Ovary (tissue), 7 donors: ENCODE measurements at regions not wholly inside any gene's neighbourhood (a gene's known extent, or its start where the extent isn't known, plus 50 kb on each side); places are given as distances from the start of the nearest gene placed in this dataset.

Experiments
- DNase-seq, 5 donors: peaks; one replicate each; pipeline ENCODE4 v3.0.0-alpha.2; 2019 to 2020
- H3K27ac ChIP-seq, 2 donors: fragments of 200-600 bp; one replicate each; pipeline versions ENCODE4 v1.5.1 to v1.8.0; 2019 to 2022
- H3K27me3 ChIP-seq: fragments of 200-600 bp; one replicate; pipeline ENCODE4 v1.8.0; 2022
- H3K36me3 ChIP-seq: fragments of 200-600 bp; sonication (generic); one replicate; pipeline ENCODE4 v1.5.1; 2019
- H3K4me1 ChIP-seq: one replicate; pipeline ENCODE4 v1.8.1; 2013; ENCODE audit warnings: mild to moderate bottlenecking, moderate library complexity; ENCODE audit not compliant: insufficient read depth
- H3K4me3 ChIP-seq: fragments of 200-600 bp; sonication (generic); one replicate; pipeline ENCODE4 v1.5.1; 2017
- H3K9me3 ChIP-seq, 2 donors: fragments of 200-600 bp in 1 of 2; sonication (generic) in 1 of 2; one replicate each; pipeline versions ENCODE4 v1.5.1 to v1.8.1; 2013 to 2019; ENCODE audit warnings: mild to moderate bottlenecking in 1 of 2, moderate library complexity in 1 of 2
- EP300 ChIP-seq: sonication (generic); formaldehyde crosslinking; IDR thresholded peaks from one replicate; pipeline ENCODE4 v1.6.1; 2017; ENCODE audit warnings: antibody characterized with exemption
- POLR2A ChIP-seq: fragments of 450-650 bp; IDR thresholded peaks from one replicate; pipeline ENCODE4 v1.6.1; 2017; ENCODE audit warnings: antibody characterized with exemption, mild to moderate bottlenecking, moderate library complexity
- WGBS, 3 donors: extraction: QIAGEN DNeasy Blood & Tissue Kit in 1 of 3; methylation state at CpG; one replicate each; pipeline versions ENCODE4 v1.1.5 to v1.1.7; 2013 to 2017; 5-methylcytosine and 5-hydroxymethylcytosine counted together
- intact Hi-C, 4 donors: fragments of 100-400 bp; cut with DNase I; formaldehyde crosslinking; loops; one replicate each; pipeline versions ENCODE4 v1.11.0 to v1.15.1; 2022 to 2023
- TF ChIP-seq, protein P1 (sequence below), 3 donors: fragments of 450-650 bp in 2 of 3; fragments of 200-600 bp in 1 of 3; IDR thresholded peaks; one replicate each; pipeline versions ENCODE4 v1.5.1 to v1.8.0; 2016 to 2022; ENCODE audit warnings: antibody characterized with exemption in 3 of 3, mild to moderate bottlenecking in 1 of 3
- donor health status: DM: no; HTN: no; CAD: no; lungs with moderate emphysema.
- donor health status: DM: no; HTN: no; CAD: no.
- donor health status: Bipolar disorder and iron deficiency.
- donor health status: DM: no; HTN: no; CAD: no.
- donor health status: DM: yes; HTN: yes; CAD: no.

DNA sequence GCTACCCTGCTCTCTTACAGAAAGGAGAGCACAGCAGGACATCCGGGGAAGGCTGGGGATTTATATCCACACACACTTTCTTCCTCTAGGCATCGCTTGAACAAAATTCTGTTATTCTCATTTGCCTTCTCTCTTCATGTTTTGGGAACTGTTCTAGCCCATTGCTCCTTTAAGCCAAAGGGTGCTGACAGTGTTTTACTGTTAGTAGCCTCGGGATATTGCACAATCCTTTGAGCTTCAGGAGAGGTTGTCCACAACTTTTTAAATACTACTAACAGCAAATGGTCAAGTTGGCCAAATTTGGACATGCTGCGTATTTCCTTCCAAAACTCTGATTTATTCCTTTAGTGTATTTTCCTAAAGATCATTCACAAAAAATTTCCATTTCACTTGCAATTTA is 579.2 kb upstream of the RGS18 start:
- Histone ChIP-seq H3K4me3 (no peak overlapping the region), H3K27me3 (no peaks in the 10 kb centered on the region), H3K27ac (no peak overlapping the region), H3K36me3 (no peaks in the 10 kb centered on the region), H3K9me3 (no peaks in the 10 kb centered on the region), H3K4me1 (peaks cover 1% of the 10 kb centered on the region)
- intact Hi-C loops, result no loop called here
- 74 to 82% (median 79%) methylated on average over 4 of the region's 4 CpGs for WGBS, 3 donors
- TF ChIP-seq, protein P1, sequence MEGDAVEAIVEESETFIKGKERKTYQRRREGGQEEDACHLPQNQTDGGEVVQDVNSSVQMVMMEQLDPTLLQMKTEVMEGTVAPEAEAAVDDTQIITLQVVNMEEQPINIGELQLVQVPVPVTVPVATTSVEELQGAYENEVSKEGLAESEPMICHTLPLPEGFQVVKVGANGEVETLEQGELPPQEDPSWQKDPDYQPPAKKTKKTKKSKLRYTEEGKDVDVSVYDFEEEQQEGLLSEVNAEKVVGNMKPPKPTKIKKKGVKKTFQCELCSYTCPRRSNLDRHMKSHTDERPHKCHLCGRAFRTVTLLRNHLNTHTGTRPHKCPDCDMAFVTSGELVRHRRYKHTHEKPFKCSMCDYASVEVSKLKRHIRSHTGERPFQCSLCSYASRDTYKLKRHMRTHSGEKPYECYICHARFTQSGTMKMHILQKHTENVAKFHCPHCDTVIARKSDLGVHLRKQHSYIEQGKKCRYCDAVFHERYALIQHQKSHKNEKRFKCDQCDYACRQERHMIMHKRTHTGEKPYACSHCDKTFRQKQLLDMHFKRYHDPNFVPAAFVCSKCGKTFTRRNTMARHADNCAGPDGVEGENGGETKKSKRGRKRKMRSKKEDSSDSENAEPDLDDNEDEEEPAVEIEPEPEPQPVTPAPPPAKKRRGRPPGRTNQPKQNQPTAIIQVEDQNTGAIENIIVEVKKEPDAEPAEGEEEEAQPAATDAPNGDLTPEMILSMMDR (IDR thresholded peaks at IDR 0.05), result no peak
- no peak for TF ChIP-seq POLR2A
- no peak for TF ChIP-seq EP300
- DNase-seq, result no peak

GRCh38 chr1:191582169-191582568 is 576.1 kb upstream of the RGS18 start:
- intact Hi-C loops, result loop anchor here in 1 of 4 donors (5.0 kb wide), 1 partner anchor 170 kb away; no protein-coding TSS in a partner anchor
- H3K9me3 ChIP-seq, result no peaks in the 10 kb centered on the region
- H3K4me1 ChIP-seq, result no peaks in the 10 kb centered on the region
- no peak overlapping the region for H3K4me3 ChIP-seq
- no peaks in the 10 kb centered on the region for H3K27me3 ChIP-seq
- no peaks in the 10 kb centered on the region for H3K36me3 ChIP-seq
- 75 to 82% (median 80%) methylated on average over 1 of the region's 1 CpG for WGBS, 3 donors
- no peak for DNase-seq
- no peak for TF ChIP-seq POLR2A
- TF ChIP-seq EP300, result no peak
- TF ChIP-seq, protein P1 (IDR thresholded peaks at IDR 0.05), result no peak
- no peak overlapping the region for H3K27ac ChIP-seq

DNA sequence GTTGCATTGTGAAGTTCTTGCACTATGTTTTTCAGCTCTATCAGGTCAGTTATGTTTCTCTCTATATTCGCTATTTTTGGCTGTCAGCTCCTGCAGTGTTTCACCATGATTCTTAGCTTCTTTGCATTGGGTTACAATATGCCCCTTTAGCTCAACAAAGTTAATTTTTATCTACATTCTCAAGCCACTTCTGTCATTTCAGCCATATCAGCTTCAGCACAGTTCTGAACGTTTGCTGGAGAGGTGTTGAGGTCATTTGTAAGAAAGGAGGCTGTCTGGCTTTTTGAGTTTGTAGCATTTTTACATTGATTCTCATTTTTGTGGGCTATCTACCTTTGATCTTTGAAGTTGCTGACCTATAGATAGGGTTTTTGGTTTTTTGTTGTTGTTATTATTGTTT is 573.2 kb upstream of the RGS18 start:
- intact Hi-C loops, result no loop called here

DNA sequence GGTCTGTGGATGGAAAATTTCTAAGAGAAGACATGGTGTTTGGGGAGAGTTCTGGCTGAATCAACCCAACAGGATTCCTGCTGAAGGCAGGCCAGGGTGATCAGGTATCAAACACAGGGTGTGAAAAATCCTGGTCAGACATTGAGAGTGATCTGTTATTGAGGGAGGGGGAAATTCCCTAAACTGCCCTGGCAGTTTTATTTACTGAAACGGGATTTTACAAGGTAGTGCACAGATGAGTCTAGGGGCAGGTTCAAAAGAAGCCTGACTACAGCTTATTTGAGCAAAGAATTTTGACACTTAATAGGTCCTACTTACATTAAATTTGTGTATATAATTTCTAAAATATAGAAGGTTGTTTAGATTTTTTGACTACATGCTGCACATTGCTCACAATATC is 569.4 kb upstream of the RGS18 start:
- DNase-seq, result no peak
- no peak for TF ChIP-seq EP300
- TF ChIP-seq, protein P1 (IDR thresholded peaks at IDR 0.05), result no peak
- no peak for TF ChIP-seq POLR2A
- 88 to 93% (median 91%) methylated on average over 1 of the region's 1 CpG for WGBS, 3 donors
- Histone ChIP-seq H3K4me3 (no peak overlapping the region), H3K9me3 (no peaks in the 10 kb centered on the region), H3K27me3 (no peaks in the 10 kb centered on the region), H3K4me1 (peaks cover 2% of the 10 kb centered on the region), H3K27ac (no peak overlapping the region), H3K36me3 (no peaks in the 10 kb centered on the region)
- intact Hi-C loops, result no loop called here

More for the DNA sequence above, 573.2 kb upstream of the RGS18 start:
- H3K4me1 ChIP-seq, result no peaks in the 10 kb centered on the region
- H3K27ac ChIP-seq, result no peak overlapping the region
- H3K36me3 ChIP-seq, result no peaks in the 10 kb centered on the region
- DNase-seq, result no peak
- no peaks in the 10 kb centered on the region for H3K27me3 ChIP-seq
- WGBS, 3 donors, result 70 to 77% (median 75%) methylated on average over 2 of the region's 2 CpGs
- H3K9me3 ChIP-seq, result no peaks in the 10 kb centered on the region
- no peak overlapping the region for H3K4me3 ChIP-seq
- TF ChIP-seq POLR2A, result no peak
- TF ChIP-seq, protein P1 (IDR thresholded peaks at IDR 0.05), result no peak
- no peak for TF ChIP-seq EP300
